GM12892 (cell line): ENCODE measurements at regions not wholly inside any gene's neighbourhood (a gene's known extent, or its start where the extent isn't known, plus 50 kb on each side); places are given as distances from the start of the nearest gene placed in this dataset.

Source experiments
- POLR2A ChIP-seq: IDR thresholded peaks from 2 replicates; pipeline ENCODE4 v1.6.1; 2011; ENCODE audit warnings: low read depth, low read length, control low read depth
- POLR2AphosphoS5 ChIP-seq: IDR thresholded peaks from 2 replicates; pipeline ENCODE4 v1.6.1; 2011; ENCODE audit warnings: low read depth, low read length, control low read depth

DNA sequence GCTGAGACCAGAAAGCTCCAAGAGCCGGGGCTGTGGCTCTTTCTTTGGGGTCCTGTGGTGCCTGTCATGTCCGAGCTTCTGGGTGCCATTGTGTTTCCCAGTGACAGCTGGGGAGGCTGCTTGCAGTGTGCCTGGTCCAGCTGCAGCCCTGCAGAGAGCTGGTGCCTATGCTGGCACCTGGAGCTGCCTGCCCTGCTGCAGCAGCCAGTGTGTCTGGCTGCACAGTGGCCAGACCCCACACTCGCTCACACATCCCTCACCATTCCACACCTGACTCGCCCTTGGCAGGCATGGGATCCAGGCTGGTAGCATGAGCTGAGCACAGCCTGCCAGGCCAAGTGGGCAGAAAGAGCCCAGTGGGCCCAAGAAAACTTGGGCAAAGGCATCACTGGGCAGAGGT lies 635.1 kb upstream of the SEMA3D start:
- no peak for TF ChIP-seq POLR2A
- no peak for TF ChIP-seq POLR2AphosphoS5
